SH-SY5Y (cell line): ENCODE measurements at regions not wholly inside any gene's neighbourhood (a gene's known extent, or its start where the extent isn't known, plus 50 kb on each side); places are given as distances from the start of the nearest gene placed in this dataset.

Source experiments
- GATA2 ChIP-seq: IDR thresholded peaks from 2 replicates; pipeline ENCODE4 v1.6.1; 2011; ENCODE audit warnings: mild to moderate bottlenecking, low read depth, low read length
- GATA3 ChIP-seq: IDR thresholded peaks from 2 replicates; pipeline ENCODE4 v1.6.1; 2011; ENCODE audit warnings: low read depth, mild to moderate bottlenecking, low read length, moderate library complexity

- TF ChIP-seq GATA2 (no peak), GATA3 (no peak)
Measured at GRCh38 chr7:49091089-49091488, 166.7 kb downstream of the CDC14C start.

- TF ChIP-seq GATA2 = no peak
- no peak for TF ChIP-seq GATA3
Measured at GRCh38 chr7:49091519-49091918, 167.2 kb downstream of the CDC14C start.

DNA sequence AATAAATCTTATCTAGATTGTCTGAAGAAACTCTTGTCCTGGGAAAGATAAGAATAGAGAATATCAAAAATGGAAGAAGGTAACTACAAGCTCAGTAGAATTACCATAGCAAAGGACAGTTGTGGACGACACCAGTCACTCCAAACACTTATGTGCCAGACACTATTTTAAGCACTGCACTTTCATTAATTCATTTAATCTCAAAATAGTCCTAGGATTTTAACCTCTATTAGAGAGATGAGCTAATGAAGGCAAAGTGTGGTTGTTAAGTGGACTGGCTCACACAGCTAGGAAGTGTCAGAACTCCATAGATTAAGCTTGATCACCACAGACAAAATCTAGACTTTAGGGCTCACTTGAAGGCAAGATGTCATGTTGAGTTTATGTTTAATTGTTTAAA, 168.9 kb downstream of the CDC14C start:
- TF ChIP-seq GATA2 = no peak
- TF ChIP-seq GATA3 = no peak

DNA sequence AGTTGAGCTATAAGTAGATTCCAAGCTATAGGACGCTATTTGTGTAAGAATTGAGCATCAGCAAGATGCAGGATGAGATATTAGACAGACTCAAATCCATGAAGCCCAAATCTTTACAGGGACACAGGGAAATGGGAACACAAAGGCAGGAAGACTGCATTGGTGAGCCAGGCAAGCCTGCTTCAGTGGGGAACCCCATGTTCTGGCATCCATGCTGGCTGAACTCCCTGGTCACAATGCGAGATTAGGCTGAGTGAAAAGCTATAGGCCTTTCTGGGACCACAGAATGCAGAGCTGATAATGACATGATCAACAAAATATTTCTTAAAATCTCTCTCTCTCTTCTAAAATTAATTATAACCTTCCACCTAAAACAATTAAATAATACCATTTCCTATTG, 170.5 kb downstream of the CDC14C start:
- TF ChIP-seq GATA2 (no peak), GATA3 (no peak)

- no peak for TF ChIP-seq GATA3
- TF ChIP-seq GATA2 = no peak
Measured at GRCh38 chr7:49099587-49100326, 175.4 kb downstream of the CDC14C start.

GRCh38 chr7:49102411-49102810, 178.1 kb downstream of the CDC14C start:
- TF ChIP-seq GATA2 (no peak), GATA3 (no peak)

DNA sequence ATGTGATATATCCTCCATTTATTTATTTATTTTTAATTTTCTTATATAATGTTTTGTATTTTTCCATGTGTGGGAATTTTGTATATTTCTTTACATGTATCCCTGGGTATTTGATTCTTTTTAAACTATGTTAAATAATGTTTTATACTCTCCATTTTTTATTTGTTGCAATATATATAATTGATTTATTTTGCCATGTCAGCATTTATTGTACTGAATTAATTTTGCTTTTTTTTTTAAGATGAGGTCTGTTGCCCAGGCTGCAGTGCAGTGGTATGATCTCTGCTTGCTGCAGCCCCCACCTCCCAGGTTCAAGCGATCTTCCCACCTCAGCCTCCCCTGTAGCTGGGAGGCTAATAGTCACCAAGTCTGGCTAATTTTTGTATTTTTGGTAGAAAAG, 187.4 kb downstream of the CDC14C start:
- TF ChIP-seq GATA2 (no peak), GATA3 (no peak)

DNA sequence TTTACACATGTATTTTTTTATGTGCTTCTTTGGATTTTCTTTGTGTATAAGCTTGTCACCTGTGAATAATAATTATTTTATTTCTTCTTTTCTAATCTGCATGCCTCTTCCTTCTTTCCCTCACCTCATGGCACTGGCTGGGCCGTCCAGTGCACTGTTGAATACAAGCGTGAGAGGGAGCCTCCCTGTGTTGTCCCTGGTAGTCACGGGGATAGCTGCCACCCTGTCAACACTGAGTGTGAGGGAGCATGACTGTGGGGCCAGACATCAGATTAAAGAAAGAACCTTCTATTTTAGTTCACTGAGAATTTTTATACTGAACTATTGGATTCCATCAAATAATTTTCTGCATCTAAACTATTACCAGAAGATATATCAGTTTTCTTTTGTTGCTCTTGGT, 187.9 kb downstream of the CDC14C start:
- TF ChIP-seq GATA3 (no peak), GATA2 (no peak)

DNA sequence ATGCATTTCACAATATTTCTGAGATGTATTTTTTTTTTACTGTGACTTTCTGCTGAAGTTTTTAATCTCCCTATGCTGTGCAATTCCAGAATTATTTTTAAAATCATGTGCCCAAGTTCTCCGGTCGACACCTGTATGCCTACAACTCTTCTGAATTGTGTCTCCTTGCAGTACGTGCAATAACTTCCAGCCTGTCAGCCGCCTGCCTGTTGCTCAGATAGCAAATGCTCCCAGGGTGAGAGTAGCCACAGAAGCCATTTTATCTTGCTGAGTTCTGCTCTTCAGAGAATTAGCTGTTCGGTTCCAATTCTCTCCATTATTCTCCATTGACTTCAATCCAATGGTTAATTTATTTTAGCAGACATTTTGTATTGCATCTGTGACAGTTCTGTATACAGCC, 188.3 kb downstream of the CDC14C start:
- no peak for TF ChIP-seq GATA2
- TF ChIP-seq GATA3 = no peak

DNA sequence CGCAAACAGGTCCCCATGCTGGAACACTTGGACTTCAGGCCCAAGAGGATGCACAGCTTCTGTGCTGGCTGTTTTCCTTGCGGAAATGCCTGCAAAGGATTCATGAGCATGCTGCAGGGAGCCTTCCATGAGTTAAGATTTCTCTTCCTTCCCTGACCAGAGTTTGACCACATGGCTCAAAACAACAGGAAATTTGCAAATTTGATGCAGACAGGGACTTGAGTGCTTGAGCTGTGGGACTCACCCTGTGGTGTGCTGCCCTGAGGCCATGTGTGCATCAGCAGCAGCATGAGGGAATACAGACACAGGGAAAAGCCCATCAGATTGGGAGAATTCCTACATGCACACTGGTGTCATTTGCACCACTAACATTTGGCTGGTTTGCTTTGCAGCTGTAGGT, 195.4 kb downstream of the CDC14C start:
- no peak for TF ChIP-seq GATA3
- TF ChIP-seq GATA2 = no peak

DNA sequence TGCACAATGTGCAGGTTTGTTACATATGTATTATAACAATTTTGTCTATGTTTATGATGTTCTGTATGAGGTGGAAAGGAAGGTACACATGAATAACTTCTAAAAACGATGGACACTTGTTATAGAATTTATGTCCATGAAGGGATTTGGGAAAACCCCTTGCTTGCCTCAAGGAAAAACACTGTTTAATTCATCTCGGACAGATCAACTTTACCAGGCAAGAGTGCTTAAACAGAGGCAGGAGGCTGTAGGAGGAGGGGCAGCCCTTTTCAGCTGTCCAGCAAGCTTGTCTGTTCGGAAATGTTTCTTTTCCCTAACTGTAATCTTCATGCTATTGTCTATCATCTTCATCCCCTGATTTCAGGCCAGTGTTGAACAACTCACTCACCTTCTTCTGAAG, 200.9 kb downstream of the CDC14C start:
- TF ChIP-seq GATA3 = no peak
- TF ChIP-seq GATA2 = no peak

GRCh38 chr7:49127359-49127913, 203.1 kb downstream of the CDC14C start:
- TF ChIP-seq GATA2 = no peak
- no peak for TF ChIP-seq GATA3

- TF ChIP-seq GATA3 (no peak), GATA2 (no peak)
Measured at GRCh38 chr7:49137978-49138377, 213.6 kb downstream of the CDC14C start.

GRCh38 chr7:49150486-49150885, 226.1 kb downstream of the CDC14C start:
- TF ChIP-seq GATA2 = no peak
- TF ChIP-seq GATA3 = no peak

- TF ChIP-seq GATA2 (no peak), GATA3 (no peak)
Measured at GRCh38 chr7:49151146-49151545, 226.8 kb downstream of the CDC14C start.
